Activated B cell treated with CpG ODN at 0.5 μM for 24 hours (primary cell): ENCODE measurements at regions not wholly inside any gene's neighbourhood (a gene's known extent, or its start where the extent isn't known, plus 50 kb on each side); places are given as distances from the start of the nearest gene placed in this dataset.

Experiments
- ATAC-seq: fragments of 200-7000 bp; cut with Tn5 transposase; one replicate; pipeline ENCODE4 v1.10.0; 2021; ENCODE audit warnings: low read depth, mild to moderate bottlenecking, moderate library complexity
- CTCF ChIA-PET: fragments of 350-600 bp; sonication (Branson Sonifier 250); formaldehyde crosslinking; loops from one replicate; lab custom pipeline; 2021; ENCODE audit warnings: antibody characterized with exemption; lab: Charles Lee
- POLR2A ChIA-PET: fragments of 350-600 bp; sonication (Branson Sonifier 250); formaldehyde crosslinking; loops from one replicate; lab custom pipeline; 2021; ENCODE audit warnings: antibody characterized with exemption; lab: Charles Lee
- DNase-seq: peaks from one replicate; pipeline ENCODE4 v3.0.0; 2022
- H3K27ac Mint-ChIP-seq: one replicate; pipeline ENCODE4 v1.8.0; 2020; ENCODE audit warnings: mixed read lengths
- H3K27me3 Mint-ChIP-seq: one replicate; pipeline ENCODE4 v1.8.0; 2021; ENCODE audit warnings: mixed read lengths
- H3K36me3 Mint-ChIP-seq: one replicate; pipeline ENCODE4 v1.8.0; 2021; ENCODE audit warnings: low read depth, mixed read lengths
- H3K4me1 Mint-ChIP-seq: one replicate; pipeline ENCODE4 v1.8.0; 2021; ENCODE audit warnings: mixed read lengths
- H3K4me3 Mint-ChIP-seq: one replicate; pipeline ENCODE4 v1.8.0; 2020; ENCODE audit warnings: mild to moderate bottlenecking, mixed read lengths
- H3K9me3 Mint-ChIP-seq: one replicate; pipeline ENCODE4 v1.8.0; 2020; ENCODE audit warnings: mixed read lengths
- intact Hi-C: fragments of 100-400 bp; cut with micrococcal nuclease; formaldehyde crosslinking; loops from one replicate; pipeline ENCODE4 v1.15.1; 2024
- TF ChIP-seq, protein P1 (sequence below): fragments of 200-600 bp; IDR thresholded peaks from one replicate; pipeline ENCODE4 v1.8.0; 2022; ENCODE audit warnings: antibody characterized with exemption, mild to moderate bottlenecking

DNA sequence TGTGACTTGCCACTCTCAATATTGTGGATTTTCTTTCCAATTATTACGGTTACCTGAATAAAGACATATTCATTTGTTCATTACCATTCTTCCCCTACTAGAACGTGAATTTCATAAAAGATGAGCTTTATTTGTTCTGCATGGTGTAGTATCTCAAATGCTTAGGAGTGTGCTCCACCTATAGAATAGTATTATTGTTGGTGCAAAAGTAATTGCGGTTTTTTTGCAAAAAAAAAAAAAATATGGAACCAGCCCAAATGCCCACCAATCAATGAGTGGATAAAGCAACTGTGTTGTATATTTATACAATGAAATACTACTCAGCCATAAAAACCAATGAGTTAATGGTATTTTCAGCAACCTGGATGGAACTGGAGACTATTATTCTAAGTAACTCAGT, 525.5 kb upstream of the PRKX start:
- Mint-ChIP-seq H3K27me3 (no peaks in the 10 kb centered on the region), H3K9me3 (no peaks in the 10 kb centered on the region), H3K4me1 (peaks cover 2% of the 10 kb centered on the region), H3K4me3 (no peak overlapping the region), H3K36me3 (no peaks in the 10 kb centered on the region), H3K27ac (no peak overlapping the region)
- no peak for DNase-seq
- intact Hi-C loops = no loop called here
- ChIA-PET CTCF (no interaction called here), POLR2A (no interaction called here)
- no peak for ATAC-seq
- TF ChIP-seq, protein P1, sequence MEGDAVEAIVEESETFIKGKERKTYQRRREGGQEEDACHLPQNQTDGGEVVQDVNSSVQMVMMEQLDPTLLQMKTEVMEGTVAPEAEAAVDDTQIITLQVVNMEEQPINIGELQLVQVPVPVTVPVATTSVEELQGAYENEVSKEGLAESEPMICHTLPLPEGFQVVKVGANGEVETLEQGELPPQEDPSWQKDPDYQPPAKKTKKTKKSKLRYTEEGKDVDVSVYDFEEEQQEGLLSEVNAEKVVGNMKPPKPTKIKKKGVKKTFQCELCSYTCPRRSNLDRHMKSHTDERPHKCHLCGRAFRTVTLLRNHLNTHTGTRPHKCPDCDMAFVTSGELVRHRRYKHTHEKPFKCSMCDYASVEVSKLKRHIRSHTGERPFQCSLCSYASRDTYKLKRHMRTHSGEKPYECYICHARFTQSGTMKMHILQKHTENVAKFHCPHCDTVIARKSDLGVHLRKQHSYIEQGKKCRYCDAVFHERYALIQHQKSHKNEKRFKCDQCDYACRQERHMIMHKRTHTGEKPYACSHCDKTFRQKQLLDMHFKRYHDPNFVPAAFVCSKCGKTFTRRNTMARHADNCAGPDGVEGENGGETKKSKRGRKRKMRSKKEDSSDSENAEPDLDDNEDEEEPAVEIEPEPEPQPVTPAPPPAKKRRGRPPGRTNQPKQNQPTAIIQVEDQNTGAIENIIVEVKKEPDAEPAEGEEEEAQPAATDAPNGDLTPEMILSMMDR = no peak

DNA sequence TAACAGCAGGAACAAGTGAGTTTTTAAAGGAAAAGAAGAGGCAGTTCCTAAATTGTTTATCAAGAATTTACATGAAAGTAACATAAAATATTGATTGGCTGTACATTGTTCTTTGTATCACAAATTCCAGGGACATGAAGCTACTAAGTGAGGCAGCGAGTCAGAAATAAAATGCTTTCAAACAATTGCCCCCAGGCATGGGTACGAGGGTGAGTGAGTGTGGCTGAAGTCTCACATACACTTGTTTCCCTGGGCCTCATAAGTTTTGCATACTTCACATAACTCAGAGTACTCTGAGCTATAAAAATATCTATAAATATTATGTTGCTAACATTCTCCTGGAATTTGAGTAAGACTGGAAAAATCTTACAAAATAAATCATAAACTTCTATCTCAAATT, 511.6 kb upstream of the PRKX start:
- intact Hi-C loops = no loop called here
- H3K36me3 Mint-ChIP-seq = no peaks in the 10 kb centered on the region
- ChIA-PET POLR2A (no interaction called here), CTCF (no interaction called here)
- TF ChIP-seq, protein P1 = no peak
- ATAC-seq = no peak
- H3K27ac Mint-ChIP-seq = no peak overlapping the region
- no peaks in the 10 kb centered on the region for H3K4me1 Mint-ChIP-seq
- no peak for DNase-seq
- no peaks in the 10 kb centered on the region for H3K27me3 Mint-ChIP-seq
- no peak overlapping the region for H3K4me3 Mint-ChIP-seq
- H3K9me3 Mint-ChIP-seq = no peaks in the 10 kb centered on the region

DNA sequence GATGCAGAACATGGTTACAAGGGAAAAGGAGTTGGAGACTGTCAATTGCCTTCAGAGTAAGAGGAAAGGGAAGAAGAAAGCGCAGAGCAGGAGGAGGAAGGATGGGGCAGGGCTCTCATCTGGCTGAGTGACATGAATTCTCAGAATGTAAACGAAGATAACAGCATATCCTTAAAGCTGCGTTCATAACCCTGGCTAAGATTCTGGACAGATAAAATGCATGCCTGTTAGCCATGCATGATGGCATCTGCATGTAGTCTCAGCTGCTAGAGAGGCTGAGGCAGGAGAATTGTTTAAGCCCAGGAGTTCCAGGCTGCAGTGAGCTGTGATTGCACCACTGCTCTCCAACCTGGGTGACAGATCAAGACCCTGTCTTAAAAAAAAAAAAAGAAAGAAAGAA, 493.5 kb upstream of the PRKX start:
- H3K27ac Mint-ChIP-seq = no peak overlapping the region
- no peak for ATAC-seq
- no peaks in the 10 kb centered on the region for H3K4me1 Mint-ChIP-seq
- peaks cover 7% of the 10 kb centered on the region for H3K9me3 Mint-ChIP-seq
- no peaks in the 10 kb centered on the region for H3K27me3 Mint-ChIP-seq
- POLR2A ChIA-PET = no interaction called here
- DNase-seq = no peak
- H3K4me3 Mint-ChIP-seq = no peak overlapping the region
- no peaks in the 10 kb centered on the region for H3K36me3 Mint-ChIP-seq
- CTCF ChIA-PET = no interaction called here
- intact Hi-C loops = no loop called here
- TF ChIP-seq, protein P1 = no peak

DNA sequence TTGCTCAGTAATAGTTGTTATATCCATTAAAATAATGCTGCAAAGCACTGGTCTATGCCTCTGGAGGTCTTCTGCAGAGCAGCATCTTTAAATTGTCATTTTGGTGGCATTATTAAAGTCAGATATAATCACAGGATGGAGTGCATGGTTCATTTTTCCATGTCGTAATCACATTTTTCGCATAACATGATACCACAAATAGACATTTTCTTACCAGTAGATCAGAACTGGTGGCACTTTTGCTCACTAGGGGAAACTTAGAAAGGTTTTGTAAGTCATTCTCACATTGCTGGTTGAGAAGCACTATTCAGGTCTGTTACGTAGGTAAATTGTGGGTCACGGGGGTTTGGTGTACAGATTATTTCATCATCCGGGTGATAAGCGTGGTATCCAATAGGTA, 484.5 kb upstream of the PRKX start:
- Mint-ChIP-seq H3K36me3 (no peaks in the 10 kb centered on the region), H3K27ac (no peak overlapping the region), H3K27me3 (no peaks in the 10 kb centered on the region), H3K9me3 (peaks cover 9% of the 10 kb centered on the region), H3K4me1 (no peaks in the 10 kb centered on the region), H3K4me3 (no peak overlapping the region)
- no peak for DNase-seq
- TF ChIP-seq, protein P1 = no peak
- no peak for ATAC-seq
- ChIA-PET POLR2A (no interaction called here), CTCF (no interaction called here)
- intact Hi-C loops = no loop called here

DNA sequence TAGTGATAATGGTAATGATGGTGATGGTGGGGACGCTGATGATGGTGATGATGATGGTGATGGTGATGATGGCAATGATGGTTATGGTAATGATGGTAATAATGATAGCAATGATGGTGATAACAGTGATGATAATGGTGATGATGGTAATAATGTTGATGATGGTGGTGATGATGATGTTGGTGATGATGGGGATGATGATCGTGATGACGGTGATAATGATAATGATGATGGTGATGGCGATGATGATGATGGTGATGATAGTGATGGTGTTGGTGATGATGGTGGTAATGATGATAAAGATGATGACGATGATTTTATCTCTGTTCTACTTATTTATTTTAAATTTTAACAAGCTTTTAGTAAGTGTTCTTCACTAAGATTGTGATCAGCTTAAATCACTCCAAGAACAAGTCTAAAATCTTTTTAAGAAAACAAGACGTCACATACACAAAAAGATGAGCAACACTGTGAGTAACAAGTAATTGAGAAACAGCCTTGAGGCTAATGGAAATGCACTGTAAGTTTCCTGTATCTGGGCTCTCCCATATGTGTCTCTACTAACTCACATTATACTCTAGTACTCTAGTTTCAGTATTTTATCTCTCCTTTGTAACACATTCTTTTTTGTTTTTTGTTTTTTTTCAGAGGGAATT, 480.2 kb upstream of the PRKX start:
- DNase-seq (no peak), ATAC-seq (no peak)
- ChIA-PET CTCF (no interaction called here), POLR2A (no interaction called here)
- no peak overlapping the region for H3K27ac Mint-ChIP-seq
- H3K4me3 Mint-ChIP-seq = no peak overlapping the region
- TF ChIP-seq, protein P1 = no peak
- H3K36me3 Mint-ChIP-seq = no peaks in the 10 kb centered on the region
- no peaks in the 10 kb centered on the region for H3K4me1 Mint-ChIP-seq
- peaks cover 5% of the 10 kb centered on the region for H3K9me3 Mint-ChIP-seq
- intact Hi-C loops = no loop called here
- no peaks in the 10 kb centered on the region for H3K27me3 Mint-ChIP-seq
